IPS-18c (cell line): ENCODE measurements at regions not wholly inside any gene's neighbourhood (a gene's known extent, or its start where the extent isn't known, plus 50 kb on each side); places are given as distances from the start of the nearest gene placed in this dataset.
"Not testable (repeated sequence)": the region's sequence is repeated elsewhere in the genome, so short reads cannot be mapped to it uniquely, and the experiment has no call there.

Source experiments
- H3K4me3 ChIP-seq: 2 replicates; pipeline ENCODE4 v1.7.0; 2013; ENCODE audit warnings: low read depth, mild to moderate bottlenecking, low read length, moderate library complexity; ENCODE audit not compliant: insufficient read depth
- H3K9me3 ChIP-seq: one replicate; pipeline ENCODE4 v1.6.1; 2013; ENCODE audit warnings: mild to moderate bottlenecking, low read length, moderate library complexity; ENCODE audit not compliant: control insufficient read depth, insufficient read depth

DNA sequence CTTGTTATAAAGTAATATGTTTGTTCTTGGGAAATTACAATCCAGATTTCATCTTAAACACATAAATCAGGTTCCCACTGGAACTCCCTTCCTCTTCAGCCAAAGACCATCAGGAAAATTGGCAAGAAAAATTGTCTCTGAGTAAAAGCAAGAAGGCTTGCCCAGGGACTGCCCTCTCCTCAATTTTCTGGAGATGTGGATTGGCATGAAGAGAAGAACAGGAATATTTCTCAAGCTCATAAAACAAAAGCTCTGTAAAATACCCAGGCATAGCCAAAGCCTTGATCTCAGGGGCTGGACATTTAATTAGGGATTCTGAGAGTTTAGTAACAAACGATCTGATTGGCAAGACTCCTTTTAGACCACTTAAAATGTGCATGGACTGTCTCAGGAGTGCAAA lies 223.4 kb downstream of the ZNF608 start:
- no peak overlapping the region for H3K4me3 ChIP-seq

DNA sequence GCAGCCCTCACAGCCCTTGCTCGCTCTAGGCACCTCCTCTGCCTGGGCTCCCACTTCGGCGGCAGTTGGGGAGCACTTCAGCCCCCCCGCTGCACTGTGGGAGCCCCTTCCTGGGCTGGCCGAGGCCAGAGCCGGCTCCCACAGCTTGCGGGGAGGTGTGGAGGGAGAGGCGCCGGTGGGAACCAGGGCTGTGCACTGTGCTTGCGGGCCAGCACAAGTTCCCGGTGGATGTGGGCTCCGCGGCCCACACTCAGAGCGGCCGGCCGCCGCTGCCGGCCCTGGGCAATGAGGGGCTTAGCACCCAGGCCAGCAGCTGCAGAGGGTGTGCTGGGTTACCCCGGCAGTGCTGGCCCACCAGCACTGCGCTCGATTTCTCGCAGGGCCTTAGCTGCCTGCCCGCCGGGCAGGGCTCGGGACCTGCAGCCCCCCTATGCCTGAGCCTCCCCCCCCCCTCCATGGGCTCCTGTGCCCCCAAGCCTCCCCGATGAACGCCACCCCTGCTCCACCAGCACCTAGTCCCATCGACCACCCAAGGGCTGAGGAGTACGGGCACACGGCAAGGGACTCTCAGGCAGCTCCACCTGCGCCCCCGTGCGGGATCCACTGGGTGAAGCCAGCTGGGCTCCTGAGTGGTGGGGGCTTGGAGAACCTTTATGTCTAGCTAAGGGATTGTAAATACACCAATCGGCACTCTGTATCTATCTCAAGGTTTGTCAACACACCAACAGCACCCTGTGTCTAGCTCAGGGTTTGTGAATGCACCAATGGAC lies 224.8 kb downstream of the ZNF608 start:
- Histone ChIP-seq H3K9me3 (no peaks in the 10 kb centered on the region), H3K4me3 (no peak overlapping the region)

More for the DNA sequence above, 223.4 kb downstream of the ZNF608 start:
- no peaks in the 10 kb centered on the region for H3K9me3 ChIP-seq

- Histone ChIP-seq H3K4me3 (no peak overlapping the region), H3K9me3 (no peaks in the 10 kb centered on the region)
These were observed 227.0 kb downstream of the ZNF608 start for GRCh38 chr5:124519396-124519795.

DNA sequence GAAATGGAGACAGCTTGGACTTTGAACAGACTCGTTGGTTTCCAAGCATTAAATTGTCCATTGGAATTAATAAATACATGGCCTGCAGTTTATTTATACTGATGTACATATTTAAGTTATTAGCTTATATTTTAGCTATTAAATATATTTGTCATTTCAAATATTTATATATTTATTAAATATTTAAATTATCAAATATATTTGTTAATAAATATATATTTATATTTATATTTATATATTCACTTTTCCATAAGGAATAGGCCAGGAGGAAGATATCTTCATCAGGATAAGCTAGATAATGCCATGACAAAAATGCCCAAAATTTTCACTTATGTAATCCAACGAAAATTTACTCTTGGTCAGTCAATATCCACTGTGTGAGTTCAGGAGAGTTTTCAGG lies 229.9 kb downstream of the ZNF608 start:
- Histone ChIP-seq H3K9me3 (no peaks in the 10 kb centered on the region), H3K4me3 (no peak overlapping the region)

GRCh38 chr5:124515497-124516245 lies 230.8 kb downstream of the ZNF608 start:
- Histone ChIP-seq H3K4me3 (no peak overlapping the region), H3K9me3 (no peaks in the 10 kb centered on the region)

DNA sequence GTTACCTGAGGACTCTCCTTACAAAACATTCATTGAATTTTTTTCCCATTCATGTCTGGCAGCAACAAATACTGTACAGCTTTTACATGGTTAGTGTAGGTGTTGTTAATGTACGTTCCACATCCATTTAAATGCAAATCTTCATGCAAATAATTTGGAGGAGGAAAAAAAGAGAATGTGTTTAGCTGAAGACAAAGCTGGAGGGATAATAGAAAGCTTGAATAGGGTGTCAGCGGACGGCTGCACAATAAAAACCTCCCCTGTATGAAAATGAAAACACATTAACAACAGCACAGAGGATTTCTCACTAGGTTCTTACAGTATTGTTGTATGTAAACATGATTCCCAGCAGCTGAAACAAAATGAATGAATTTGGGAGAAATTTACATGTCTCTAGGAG lies 231.5 kb downstream of the ZNF608 start:
- no peak overlapping the region for H3K4me3 ChIP-seq

GRCh38 chr5:124512952-124513632 lies 233.3 kb downstream of the ZNF608 start:
- no peak overlapping the region for H3K4me3 ChIP-seq
- no peaks in the 10 kb centered on the region for H3K9me3 ChIP-seq

More for the DNA sequence above, 231.5 kb downstream of the ZNF608 start:
- H3K9me3 ChIP-seq = no peaks in the 10 kb centered on the region

- no peaks in the 10 kb centered on the region for H3K9me3 ChIP-seq
- H3K4me3 ChIP-seq = no peak overlapping the region
These were observed 234.2 kb downstream of the ZNF608 start for GRCh38 chr5:124512236-124512635.

- Histone ChIP-seq H3K4me3 (no peak overlapping the region), H3K9me3 (no peaks in the 10 kb centered on the region)
These were observed 234.6 kb downstream of the ZNF608 start for GRCh38 chr5:124511791-124512190.

GRCh38 chr5:124507688-124508087 lies 238.8 kb downstream of the ZNF608 start:
- H3K4me3 ChIP-seq = no peak overlapping the region
- H3K9me3 ChIP-seq = no peaks in the 10 kb centered on the region

DNA sequence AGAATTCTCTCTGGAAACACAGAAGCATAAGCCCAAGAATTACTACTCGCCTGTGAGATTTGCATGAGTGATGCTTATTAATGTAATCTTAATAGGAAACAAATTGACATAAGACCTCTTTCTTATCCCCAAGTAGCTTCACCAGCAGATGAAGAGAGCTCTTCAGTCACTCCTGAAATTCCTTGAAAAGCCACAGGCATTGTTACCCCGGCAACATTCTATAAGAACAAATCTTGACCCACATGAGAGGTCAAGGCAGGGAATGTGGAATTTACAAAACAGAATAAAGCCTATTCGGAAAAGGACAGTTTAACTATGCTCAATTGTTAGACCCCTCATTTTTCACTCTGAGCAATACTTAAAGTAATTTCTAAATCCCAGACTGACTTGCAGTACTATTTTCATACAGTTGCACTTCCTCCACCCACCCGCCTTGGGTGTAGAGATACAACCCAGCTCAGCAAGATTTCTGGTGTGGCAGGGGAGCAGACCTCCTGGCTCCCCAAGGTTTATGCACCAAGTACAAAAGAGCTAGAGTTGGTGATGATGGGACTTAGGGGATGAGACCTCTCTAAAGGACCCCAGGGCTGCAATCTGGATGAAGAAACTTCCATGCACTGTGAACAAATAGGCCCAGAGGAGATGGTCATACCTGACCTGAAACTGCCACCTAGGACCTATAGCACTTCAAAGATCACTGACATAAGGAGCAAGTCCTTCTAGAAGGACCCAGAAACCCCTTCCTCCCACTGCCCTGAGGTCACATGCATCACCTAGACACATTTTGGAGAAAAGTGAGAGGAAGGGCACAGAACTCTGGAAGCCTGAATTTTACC lies 242.1 kb downstream of the ZNF608 start:
- H3K9me3 ChIP-seq = no peaks in the 10 kb centered on the region
- no peak overlapping the region for H3K4me3 ChIP-seq

- Histone ChIP-seq H3K4me3 (no peak overlapping the region), H3K9me3 (no peaks in the 10 kb centered on the region)
These were observed 243.9 kb downstream of the ZNF608 start for GRCh38 chr5:124502551-124502950.

DNA sequence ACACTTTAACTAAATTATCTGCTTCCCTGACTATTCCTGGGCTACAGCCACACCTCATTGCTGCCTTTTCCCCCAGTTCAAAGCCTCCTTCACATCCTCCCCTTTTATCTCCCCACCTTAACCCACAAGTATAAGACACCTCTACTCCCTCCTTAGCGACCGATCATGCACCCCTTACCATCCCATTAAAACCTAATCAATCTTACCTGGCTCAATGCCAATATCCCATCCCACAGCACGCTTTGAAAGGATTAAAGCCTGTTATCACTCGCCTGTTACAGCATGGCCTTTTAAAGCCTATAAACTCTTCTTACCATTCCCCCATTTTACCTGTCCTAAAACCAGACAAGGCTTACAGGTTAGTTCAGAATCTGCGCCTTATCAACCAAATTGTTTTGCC lies 246.6 kb downstream of the ZNF608 start:
- not testable (repeated sequence) for H3K4me3 ChIP-seq, H3K9me3 ChIP-seq

DNA sequence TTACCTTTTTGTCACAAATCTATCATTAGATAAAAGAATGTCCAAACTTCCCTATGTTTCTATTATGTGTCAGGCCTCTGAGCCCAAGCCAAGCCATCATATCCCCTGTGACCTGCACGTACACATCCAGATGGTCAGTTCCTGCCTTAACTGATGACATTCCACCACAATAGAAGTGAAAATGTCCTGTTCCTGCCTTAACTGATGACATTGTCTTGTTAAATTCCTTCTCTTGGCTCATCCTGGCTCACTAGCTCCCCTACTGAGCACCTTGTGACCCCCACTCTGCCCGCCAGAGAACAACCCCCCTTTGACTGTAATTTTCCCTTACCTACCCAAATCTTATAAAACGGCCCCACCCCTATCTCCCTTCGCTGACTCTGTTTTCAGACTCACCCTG lies 249.5 kb downstream of the ZNF608 start:
- not testable (repeated sequence) for H3K4me3 ChIP-seq, H3K9me3 ChIP-seq

DNA sequence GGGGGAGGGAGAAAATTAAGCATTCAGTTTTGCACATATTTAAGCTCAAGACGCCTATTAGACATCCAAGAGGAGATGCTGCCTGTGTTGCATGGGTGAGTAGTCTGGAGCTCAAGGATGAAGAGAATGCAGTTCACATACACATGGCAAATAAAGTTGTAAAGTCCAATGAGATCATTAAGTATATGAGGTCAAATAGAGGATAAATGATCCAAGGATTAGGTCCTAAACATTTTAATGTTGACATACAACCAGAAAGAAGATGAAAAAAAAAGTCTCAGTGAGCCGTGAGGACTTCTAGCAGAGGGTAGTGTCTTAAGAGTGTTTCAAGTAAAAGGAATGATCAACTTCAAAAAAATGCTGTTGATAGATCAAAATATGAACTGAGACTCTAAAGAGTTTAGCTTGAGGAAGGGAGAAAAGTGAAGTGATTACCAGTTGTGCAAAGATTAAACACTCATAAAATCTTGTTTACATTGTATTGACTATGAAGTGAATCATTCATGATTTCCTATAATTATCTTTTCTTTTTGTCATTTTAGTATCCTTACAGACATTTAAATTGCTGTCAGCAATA lies 251.8 kb downstream of the ZNF608 start:
- H3K9me3 ChIP-seq = peaks cover 2% of the 10 kb centered on the region
- no peak overlapping the region for H3K4me3 ChIP-seq

- Histone ChIP-seq H3K9me3 (peaks cover 2% of the 10 kb centered on the region), H3K4me3 (no peak overlapping the region)
These were observed 253.8 kb downstream of the ZNF608 start for GRCh38 chr5:124492444-124493224.
